ENCODE measurements at regions not wholly inside any gene's neighbourhood (a gene's known extent, or its start where the extent isn't known, plus 50 kb on each side); places are given as distances from the start of the nearest gene placed in this dataset.

DNA sequence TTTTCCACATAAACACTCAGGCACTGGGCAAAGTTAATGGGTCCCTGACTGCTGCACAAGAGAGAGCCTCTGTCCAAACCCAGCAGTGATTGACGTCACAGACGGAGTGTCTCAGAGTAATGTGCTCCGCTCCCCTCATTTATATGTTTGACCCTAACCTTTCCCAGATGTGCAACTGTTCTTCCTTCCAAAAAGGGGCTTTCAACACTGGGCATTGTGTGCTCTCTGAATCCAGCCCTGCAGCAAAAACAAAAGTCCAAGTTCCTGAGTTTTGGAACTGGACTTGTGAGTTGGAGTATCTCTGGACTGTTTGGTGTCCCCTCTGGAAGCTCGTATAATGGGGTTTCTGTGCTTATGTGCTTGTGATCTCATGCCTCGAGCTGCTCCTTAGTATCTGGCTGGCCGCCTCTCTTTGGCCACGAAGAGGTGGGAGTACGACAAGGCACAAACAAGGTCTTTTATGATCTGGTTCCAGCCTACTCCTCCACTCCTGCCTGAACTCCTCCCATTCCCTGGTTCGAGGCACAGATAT, 76.4 kb upstream of the SMIM36 start:
- intact Hi-C loops (cut with micrococcal nuclease) (loop anchor here (5.0 to 10.0 kb wide), 2 partner anchors 163 to 175 kb away; partner anchors contain the start of gene MMD), dilution Hi-C loops (cut with MboI; ENCODE audit: extremely low pct_ligation_motif_present, low sequenced_read_pairs) (no loop called here)
- no TSS peak for BruUV-seq (replicated peaks)
- Histone ChIP-seq H4K20me1 (replicated peaks; ENCODE audit: control insufficient read depth, extremely low read depth, insufficient read depth, low read length) (no peaks in the 10 kb centered on the region), H2AFZ (ENCODE audit: low read depth, low read length) (no peak overlapping the region), H3K4me3 (replicated peaks in 1 of 3; ENCODE audit: insufficient read depth in 1 of 3, low read depth in 1 of 3, low read length in 3 of 3) (no peak overlapping the region), H3K36me3 (ENCODE audit: control insufficient read depth in 2 of 2, extremely low read depth in 1 of 2, insufficient read depth in 2 of 2, low read length in 2 of 2) (no peaks in the 10 kb centered on the region), H3K9me3 (replicated peaks; ENCODE audit: control insufficient read depth, insufficient read depth, low read length) (no peaks in the 10 kb centered on the region), H3K4me1 (ENCODE audit: control insufficient read depth, extremely low read depth, insufficient read depth, low read length) (peaks cover 9% of the 10 kb centered on the region), H3K79me2 (ENCODE audit: control insufficient read depth, insufficient read depth, low read length) (no peaks in the 10 kb centered on the region), H3K27me3 (ENCODE audit: control insufficient read depth in 2 of 2, insufficient read depth in 2 of 2, low read length in 2 of 2) (peaks cover 0 to 2% of the 10 kb centered on the region in 2 experiments), H3K4me2 (ENCODE audit: insufficient read depth, low read length) (no peak overlapping the region), H3K27ac (ENCODE audit: insufficient read depth, low read depth, low read length) (no peak overlapping the region), H3K9me1 (replicated peaks; ENCODE audit: control insufficient read depth, extremely low read depth, insufficient read depth, low read length) (no peaks in the 10 kb centered on the region), H3K9ac (replicated peaks; ENCODE audit: extremely low read depth, insufficient read depth, low read length) (no peak overlapping the region)
- no peak for TF ChIP-seq EZH2 (IDR thresholded peaks at IDR 0.05; ENCODE audit: borderline replicate concordance, low read depth, low read length, severe bottlenecking)
- no peak for TF ChIP-seq MYC (IDR thresholded peaks at IDR 0.05; ENCODE audit: low read depth, low read length)
- TF ChIP-seq MAX (IDR thresholded peaks at IDR 0.05; ENCODE audit: insufficient read depth, insufficient read length), result no peak
- no peak for TF ChIP-seq POLR2AphosphoS5 (IDR thresholded peaks at IDR 0.05; ENCODE audit: insufficient read depth, low read depth, low read length)
- TF ChIP-seq, protein P1, sequence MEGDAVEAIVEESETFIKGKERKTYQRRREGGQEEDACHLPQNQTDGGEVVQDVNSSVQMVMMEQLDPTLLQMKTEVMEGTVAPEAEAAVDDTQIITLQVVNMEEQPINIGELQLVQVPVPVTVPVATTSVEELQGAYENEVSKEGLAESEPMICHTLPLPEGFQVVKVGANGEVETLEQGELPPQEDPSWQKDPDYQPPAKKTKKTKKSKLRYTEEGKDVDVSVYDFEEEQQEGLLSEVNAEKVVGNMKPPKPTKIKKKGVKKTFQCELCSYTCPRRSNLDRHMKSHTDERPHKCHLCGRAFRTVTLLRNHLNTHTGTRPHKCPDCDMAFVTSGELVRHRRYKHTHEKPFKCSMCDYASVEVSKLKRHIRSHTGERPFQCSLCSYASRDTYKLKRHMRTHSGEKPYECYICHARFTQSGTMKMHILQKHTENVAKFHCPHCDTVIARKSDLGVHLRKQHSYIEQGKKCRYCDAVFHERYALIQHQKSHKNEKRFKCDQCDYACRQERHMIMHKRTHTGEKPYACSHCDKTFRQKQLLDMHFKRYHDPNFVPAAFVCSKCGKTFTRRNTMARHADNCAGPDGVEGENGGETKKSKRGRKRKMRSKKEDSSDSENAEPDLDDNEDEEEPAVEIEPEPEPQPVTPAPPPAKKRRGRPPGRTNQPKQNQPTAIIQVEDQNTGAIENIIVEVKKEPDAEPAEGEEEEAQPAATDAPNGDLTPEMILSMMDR (IDR thresholded peaks at IDR 0.05; ENCODE audit: extremely low read depth in 1 of 2, insufficient read depth in 1 of 2, low read depth in 1 of 2, low read length in 2 of 2), result no peak
- TF ChIP-seq GATA2 (IDR thresholded peaks at IDR 0.05; ENCODE audit: insufficient read depth, insufficient read length, low read depth, low read length), result no peak
- TF ChIP-seq POLR2A (IDR thresholded peaks at IDR 0.05; ENCODE audit: low read depth, low read length), result no peak
- TF ChIP-seq FOS (IDR thresholded peaks at IDR 0.05; ENCODE audit: borderline replicate concordance, insufficient read depth, low read length), result no peak
- no peak for DNase-seq (ENCODE audit: low read depth, low spot score)
- CTCF ChIA-PET, result no interaction called here
- POLR2A ChIA-PET, result no interaction called here
- no peak for FAIRE-seq
